ENCODE measurements at regions not wholly inside any gene's neighbourhood (a gene's known extent, or its start where the extent isn't known, plus 50 kb on each side); places are given as distances from the start of the nearest gene placed in this dataset.

DNA sequence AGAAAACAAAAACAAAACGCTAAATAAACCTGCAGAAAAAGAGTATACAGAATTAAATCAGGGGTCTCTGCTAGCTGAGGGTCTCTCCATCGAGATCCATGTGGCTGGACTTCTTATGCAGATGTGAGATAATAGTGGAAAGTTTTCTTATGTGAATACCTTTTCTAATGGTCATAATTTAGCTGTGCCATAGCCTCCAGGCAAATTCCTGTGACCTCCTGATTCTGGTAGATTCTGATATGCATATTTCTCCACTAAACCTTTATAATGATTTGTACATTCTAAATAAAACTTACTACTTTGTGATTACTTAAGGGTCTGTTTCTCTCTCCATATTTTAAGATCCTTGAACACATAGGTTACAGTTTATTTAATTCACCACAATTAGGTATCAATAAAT is 1002.6 kb downstream of the GALC start (continued):
- TF ChIP-seq, protein P1, sequence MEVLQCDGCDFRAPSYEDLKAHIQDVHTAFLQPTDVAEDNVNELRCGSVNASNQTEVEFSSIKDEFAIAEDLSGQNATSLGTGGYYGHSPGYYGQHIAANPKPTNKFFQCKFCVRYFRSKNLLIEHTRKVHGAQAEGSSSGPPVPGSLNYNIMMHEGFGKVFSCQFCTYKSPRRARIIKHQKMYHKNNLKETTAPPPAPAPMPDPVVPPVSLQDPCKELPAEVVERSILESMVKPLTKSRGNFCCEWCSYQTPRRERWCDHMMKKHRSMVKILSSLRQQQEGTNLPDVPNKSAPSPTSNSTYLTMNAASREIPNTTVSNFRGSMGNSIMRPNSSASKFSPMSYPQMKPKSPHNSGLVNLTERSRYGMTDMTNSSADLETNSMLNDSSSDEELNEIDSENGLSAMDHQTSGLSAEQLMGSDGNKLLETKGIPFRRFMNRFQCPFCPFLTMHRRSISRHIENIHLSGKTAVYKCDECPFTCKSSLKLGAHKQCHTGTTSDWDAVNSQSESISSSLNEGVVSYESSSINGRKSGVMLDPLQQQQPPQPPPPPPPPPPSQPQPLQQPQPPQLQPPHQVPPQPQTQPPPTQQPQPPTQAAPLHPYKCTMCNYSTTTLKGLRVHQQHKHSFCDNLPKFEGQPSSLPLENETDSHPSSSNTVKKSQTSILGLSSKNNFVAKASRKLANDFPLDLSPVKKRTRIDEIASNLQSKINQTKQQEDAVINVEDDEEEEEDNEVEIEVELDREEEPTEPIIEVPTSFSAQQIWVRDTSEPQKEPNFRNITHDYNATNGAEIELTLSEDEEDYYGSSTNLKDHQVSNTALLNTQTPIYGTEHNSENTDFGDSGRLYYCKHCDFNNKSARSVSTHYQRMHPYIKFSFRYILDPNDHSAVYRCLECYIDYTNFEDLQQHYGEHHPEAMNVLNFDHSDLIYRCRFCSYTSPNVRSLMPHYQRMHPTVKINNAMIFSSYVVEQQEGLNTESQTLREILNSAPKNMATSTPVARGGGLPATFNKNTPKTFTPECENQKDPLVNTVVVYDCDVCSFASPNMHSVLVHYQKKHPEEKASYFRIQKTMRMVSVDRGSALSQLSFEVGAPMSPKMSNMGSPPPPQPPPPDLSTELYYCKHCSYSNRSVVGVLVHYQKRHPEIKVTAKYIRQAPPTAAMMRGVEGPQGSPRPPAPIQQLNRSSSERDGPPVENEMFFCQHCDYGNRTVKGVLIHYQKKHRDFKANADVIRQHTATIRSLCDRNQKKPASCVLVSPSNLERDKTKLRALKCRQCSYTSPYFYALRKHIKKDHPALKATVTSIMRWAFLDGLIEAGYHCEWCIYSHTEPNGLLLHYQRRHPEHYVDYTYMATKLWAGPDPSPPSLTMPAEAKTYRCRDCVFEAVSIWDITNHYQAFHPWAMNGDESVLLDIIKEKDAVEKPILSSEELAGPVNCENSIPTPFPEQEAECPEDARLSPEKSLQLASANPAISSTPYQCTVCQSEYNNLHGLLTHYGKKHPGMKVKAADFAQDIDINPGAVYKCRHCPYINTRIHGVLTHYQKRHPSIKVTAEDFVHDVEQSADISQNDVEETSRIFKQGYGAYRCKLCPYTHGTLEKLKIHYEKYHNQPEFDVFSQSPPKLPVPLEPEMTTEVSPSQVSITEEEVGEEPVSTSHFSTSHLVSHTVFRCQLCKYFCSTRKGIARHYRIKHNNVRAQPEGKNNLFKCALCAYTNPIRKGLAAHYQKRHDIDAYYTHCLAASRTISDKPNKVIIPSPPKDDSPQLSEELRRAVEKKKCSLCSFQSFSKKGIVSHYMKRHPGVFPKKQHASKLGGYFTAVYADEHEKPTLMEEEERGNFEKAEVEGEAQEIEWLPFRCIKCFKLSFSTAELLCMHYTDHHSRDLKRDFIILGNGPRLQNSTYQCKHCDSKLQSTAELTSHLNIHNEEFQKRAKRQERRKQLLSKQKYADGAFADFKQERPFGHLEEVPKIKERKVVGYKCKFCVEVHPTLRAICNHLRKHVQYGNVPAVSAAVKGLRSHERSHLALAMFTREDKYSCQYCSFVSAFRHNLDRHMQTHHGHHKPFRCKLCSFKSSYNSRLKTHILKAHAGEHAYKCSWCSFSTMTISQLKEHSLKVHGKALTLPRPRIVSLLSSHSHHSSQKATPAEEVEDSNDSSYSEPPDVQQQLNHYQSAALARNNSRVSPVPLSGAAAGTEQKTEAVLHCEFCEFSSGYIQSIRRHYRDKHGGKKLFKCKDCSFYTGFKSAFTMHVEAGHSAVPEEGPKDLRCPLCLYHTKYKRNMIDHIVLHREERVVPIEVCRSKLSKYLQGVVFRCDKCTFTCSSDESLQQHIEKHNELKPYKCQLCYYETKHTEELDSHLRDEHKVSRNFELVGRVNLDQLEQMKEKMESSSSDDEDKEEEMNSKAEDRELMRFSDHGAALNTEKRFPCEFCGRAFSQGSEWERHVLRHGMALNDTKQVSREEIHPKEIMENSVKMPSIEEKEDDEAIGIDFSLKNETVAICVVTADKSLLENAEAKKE (CRISPR knock-in tag; IDR thresholded peaks at IDR 0.05), result no peak
- no peak for TF ChIP-seq EZH2 (IDR thresholded peaks at IDR 0.05; ENCODE audit: low read depth, unreplicated experiment)
- TF ChIP-seq NANOG (IDR thresholded peaks at IDR 0.05; ENCODE audit: borderline replicate concordance), result no peak
- TF ChIP-seq, protein P2, sequence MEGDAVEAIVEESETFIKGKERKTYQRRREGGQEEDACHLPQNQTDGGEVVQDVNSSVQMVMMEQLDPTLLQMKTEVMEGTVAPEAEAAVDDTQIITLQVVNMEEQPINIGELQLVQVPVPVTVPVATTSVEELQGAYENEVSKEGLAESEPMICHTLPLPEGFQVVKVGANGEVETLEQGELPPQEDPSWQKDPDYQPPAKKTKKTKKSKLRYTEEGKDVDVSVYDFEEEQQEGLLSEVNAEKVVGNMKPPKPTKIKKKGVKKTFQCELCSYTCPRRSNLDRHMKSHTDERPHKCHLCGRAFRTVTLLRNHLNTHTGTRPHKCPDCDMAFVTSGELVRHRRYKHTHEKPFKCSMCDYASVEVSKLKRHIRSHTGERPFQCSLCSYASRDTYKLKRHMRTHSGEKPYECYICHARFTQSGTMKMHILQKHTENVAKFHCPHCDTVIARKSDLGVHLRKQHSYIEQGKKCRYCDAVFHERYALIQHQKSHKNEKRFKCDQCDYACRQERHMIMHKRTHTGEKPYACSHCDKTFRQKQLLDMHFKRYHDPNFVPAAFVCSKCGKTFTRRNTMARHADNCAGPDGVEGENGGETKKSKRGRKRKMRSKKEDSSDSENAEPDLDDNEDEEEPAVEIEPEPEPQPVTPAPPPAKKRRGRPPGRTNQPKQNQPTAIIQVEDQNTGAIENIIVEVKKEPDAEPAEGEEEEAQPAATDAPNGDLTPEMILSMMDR (conservative IDR thresholded peaks at IDR 0.05; ENCODE audit: low read depth in 2 of 2), result no peak
- no peak for TF ChIP-seq STAT1 (IDR thresholded peaks at IDR 0.05; ENCODE audit: unreplicated experiment)

DNA sequence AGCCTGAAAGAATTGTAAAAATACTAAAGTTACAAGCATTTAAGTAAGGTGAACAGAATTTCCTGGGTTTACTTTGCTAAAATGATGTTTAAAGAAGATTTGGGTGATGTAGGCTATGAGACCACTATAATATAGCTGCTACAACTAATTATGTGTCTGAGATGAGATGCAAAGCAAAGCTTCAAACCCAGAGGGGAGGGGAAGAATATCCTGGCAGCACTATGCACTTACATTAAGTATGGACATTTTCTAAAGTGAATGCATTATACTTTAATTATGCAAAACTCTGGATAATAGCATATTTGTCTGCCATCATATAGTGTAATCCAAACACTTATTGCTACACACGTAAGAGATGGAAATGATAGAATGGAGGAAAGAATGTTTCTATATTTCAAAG is 1003.7 kb downstream of the GALC start:
- no peaks in the 10 kb centered on the region for H3K36me3 Mint-ChIP-seq (ENCODE audit: low read depth)
- DNase-seq (ENCODE audit: low spot score), result no peak
- no peaks in the 10 kb centered on the region for H3K27me3 Mint-ChIP-seq (ENCODE audit: insufficient read depth, low read depth, poor library complexity)
- Histone ChIP-seq H2AFZ (no peak overlapping the region), H3F3A (replicated peaks; ENCODE audit: low read depth) (no peaks in the 10 kb centered on the region), H3K4me2 (no peak overlapping the region), H3K36me3 (ENCODE audit: insufficient read depth) (no peaks in the 10 kb centered on the region), H3K27me3 (ENCODE audit: insufficient read depth) (no peaks in the 10 kb centered on the region), H4K20me1 (replicated peaks; ENCODE audit: insufficient read depth) (no peaks in the 10 kb centered on the region), H3K27ac (ENCODE audit: low read depth) (no peak overlapping the region), H3K79me2 (replicated peaks; ENCODE audit: insufficient read depth) (no peaks in the 10 kb centered on the region), H3K4me1 (ENCODE audit: insufficient read depth) (no peaks in the 10 kb centered on the region), H3K9me2 (ENCODE audit: insufficient read depth) (no peaks in the 10 kb centered on the region), H3K4me3 (no peak overlapping the region)
- TF ChIP-seq STAT1 (IDR thresholded peaks at IDR 0.05; ENCODE audit: unreplicated experiment) (no peak), CREB1 (CRISPR knock-in tag; IDR thresholded peaks at IDR 0.05; ENCODE audit: low read depth) (no peak), JUNB (IDR thresholded peaks at IDR 0.05; ENCODE audit: unreplicated experiment) (no peak), EZH2 (IDR thresholded peaks at IDR 0.05; ENCODE audit: low read depth, unreplicated experiment) (no peak), NANOG (IDR thresholded peaks at IDR 0.05; ENCODE audit: borderline replicate concordance) (no peak), ZNF331 (CRISPR knock-in tag; IDR thresholded peaks at IDR 0.05; ENCODE audit: low read depth) (no peak), EZH2phosphoT487 (IDR thresholded peaks at IDR 0.05; ENCODE audit: unreplicated experiment) (no peak), ZNF114 (CRISPR knock-in tag; IDR thresholded peaks at IDR 0.05) (no peak), POLR2AphosphoS5 (IDR thresholded peaks at IDR 0.05; ENCODE audit: low read depth) (no peak)
- TF ChIP-seq, protein P3, sequence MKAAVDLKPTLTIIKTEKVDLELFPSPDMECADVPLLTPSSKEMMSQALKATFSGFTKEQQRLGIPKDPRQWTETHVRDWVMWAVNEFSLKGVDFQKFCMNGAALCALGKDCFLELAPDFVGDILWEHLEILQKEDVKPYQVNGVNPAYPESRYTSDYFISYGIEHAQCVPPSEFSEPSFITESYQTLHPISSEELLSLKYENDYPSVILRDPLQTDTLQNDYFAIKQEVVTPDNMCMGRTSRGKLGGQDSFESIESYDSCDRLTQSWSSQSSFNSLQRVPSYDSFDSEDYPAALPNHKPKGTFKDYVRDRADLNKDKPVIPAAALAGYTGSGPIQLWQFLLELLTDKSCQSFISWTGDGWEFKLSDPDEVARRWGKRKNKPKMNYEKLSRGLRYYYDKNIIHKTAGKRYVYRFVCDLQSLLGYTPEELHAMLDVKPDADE (IDR thresholded peaks at IDR 0.05), result no peak
- TF ChIP-seq, protein P4, sequence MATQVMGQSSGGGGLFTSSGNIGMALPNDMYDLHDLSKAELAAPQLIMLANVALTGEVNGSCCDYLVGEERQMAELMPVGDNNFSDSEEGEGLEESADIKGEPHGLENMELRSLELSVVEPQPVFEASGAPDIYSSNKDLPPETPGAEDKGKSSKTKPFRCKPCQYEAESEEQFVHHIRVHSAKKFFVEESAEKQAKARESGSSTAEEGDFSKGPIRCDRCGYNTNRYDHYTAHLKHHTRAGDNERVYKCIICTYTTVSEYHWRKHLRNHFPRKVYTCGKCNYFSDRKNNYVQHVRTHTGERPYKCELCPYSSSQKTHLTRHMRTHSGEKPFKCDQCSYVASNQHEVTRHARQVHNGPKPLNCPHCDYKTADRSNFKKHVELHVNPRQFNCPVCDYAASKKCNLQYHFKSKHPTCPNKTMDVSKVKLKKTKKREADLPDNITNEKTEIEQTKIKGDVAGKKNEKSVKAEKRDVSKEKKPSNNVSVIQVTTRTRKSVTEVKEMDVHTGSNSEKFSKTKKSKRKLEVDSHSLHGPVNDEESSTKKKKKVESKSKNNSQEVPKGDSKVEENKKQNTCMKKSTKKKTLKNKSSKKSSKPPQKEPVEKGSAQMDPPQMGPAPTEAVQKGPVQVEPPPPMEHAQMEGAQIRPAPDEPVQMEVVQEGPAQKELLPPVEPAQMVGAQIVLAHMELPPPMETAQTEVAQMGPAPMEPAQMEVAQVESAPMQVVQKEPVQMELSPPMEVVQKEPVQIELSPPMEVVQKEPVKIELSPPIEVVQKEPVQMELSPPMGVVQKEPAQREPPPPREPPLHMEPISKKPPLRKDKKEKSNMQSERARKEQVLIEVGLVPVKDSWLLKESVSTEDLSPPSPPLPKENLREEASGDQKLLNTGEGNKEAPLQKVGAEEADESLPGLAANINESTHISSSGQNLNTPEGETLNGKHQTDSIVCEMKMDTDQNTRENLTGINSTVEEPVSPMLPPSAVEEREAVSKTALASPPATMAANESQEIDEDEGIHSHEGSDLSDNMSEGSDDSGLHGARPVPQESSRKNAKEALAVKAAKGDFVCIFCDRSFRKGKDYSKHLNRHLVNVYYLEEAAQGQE (IDR thresholded peaks at IDR 0.05; ENCODE audit: unreplicated experiment), result no peak
- H3K9me3 Mint-ChIP-seq, result no peaks in the 10 kb centered on the region; the same call in 2 of the 3 replicates
- no peak for ATAC-seq
- H3K4me3 Mint-ChIP-seq, result no peak overlapping the region
- no peak overlapping the region for H3K27ac Mint-ChIP-seq
- H3K4me1 Mint-ChIP-seq, result no peaks in the 10 kb centered on the region

Measured in GM23338 (cell line).